GM18520 (cell line): ENCODE measurements at regions not wholly inside any gene's neighbourhood (a gene's known extent, or its start where the extent isn't known, plus 50 kb on each side); places are given as distances from the start of the nearest gene placed in this dataset.
"Not testable (repeated sequence)": the region's sequence is repeated elsewhere in the genome, so short reads cannot be mapped to it uniquely, and the experiment has no call there.

Experiments
- ATAC-seq: cut with Tn5 transposase; IDR thresholded peaks from one replicate; pipeline ENCODE4 v1.9.1; 2021; ENCODE audit not compliant: unreplicated experiment

DNA sequence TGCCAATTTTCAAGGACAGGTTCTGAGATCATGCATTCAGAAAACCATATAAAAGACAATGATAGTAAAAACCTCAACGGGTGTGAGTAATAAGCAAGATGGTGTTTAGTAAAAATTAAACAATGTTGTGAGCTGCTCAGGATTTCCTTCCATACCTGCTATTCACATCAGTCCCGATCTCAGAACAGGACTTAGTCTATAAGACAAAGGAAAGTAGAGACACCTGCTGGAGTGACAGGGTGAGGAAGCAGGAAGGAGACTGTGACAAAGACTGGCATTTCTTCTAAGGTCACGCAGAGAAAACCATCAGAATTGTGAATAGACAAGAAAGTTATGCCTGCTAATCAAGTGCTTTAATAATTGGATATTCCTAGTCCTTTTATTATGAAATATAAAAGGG is 648.0 kb downstream of the DACH1 start:
- ATAC-seq = no peak

DNA sequence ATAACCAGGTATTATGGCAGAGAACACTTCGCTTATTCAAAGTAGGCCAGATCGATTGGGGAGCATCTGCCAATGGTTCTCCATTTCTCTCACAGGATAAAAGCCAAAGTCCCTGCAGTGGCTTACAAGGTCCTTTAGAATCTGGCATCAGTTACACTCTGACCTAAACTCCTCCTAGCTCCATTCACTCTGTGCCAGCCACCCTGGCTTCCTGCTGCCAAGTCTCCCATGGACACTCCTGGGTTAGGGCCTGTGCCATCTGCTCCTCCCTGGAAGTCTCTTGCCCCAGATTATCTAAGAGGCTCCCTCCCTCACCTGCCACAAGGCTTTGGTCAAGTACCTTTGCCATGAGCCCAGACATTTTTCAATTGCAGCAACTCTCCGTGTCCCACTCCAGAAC is 649.2 kb downstream of the DACH1 start:
- no peak for ATAC-seq

DNA sequence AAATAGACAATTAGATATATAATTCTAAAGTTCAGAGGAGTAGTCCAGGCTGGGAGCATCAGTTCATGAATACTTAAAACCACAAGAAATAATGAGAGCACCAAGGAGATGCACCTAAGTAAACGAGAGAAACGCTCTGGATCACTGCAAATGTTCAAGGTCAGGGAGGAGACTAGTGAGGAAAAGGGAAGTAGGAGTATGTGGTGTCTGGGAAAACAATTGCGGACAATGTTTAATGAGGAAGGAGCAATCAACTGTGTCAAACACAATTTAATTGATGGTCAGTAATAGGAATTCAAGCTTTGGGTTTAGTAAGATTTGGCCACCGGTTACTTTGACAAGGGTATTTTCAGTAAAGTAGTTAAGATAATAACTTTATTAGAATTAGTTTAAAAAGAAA is 652.2 kb downstream of the DACH1 start:
- no peak for ATAC-seq

DNA sequence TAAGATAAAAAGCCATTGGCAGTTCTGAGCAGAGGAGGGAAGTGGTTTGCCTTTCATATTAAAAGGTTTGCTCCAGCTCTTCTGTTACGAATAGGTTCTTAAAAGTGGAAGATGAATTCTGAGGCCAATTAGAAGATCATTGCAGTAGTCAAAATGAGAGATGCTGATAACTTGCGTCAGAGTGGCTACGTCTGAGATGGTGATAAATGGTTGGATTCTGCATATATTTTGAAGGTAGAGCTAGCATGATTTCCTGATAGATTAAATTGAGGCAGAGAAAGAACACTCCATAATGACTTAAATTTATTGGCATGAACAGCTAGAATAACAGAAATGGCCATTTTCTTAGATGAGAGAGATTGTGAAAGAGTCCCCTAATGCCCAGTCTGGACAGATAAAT is 652.6 kb downstream of the DACH1 start:
- no peak for ATAC-seq

DNA sequence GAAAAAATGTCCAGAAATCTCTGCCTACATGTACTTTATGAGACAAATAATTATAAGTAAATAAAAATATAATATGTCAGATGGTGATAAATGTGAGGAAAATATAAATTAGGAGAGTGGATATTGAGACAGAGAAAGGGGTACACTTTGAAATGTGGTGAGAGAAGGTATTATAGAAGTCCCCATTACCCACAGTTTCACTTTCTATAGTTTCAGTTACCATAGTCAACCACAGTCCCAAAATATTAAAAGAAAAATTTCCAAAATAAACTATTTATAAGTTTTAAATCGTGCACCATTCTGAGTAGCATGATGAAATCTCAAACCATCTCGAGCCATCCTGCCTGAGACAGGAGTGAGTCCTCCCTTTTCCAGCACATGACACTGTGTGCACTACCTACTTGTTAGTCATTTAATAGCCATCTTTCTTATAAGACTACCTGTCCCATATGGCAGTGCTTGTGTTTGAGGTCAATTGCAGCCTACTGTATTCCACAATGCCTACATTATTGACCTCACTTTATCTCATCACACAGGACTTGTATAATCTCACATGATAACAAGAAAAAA is 653.7 kb downstream of the DACH1 start:
- no peak for ATAC-seq

DNA sequence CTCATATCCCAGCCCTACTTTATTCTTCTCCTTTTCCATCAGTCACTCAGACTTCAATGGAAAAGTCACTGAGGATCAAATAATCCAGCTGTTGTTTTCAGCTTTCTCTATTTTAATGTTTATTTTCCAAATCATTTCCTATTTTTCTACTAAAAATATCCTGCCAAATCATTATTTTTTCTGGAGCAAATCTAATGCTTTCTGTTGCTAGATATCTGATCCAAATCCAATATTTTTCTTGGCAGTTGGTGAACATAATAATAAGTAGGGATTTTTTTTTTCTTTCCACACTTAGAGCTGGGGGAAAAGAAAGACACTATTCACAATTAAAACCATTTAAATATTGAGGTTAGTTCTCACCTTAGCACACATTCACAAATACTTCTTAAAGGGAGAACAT is 656.1 kb downstream of the DACH1 start:
- ATAC-seq = no peak

DNA sequence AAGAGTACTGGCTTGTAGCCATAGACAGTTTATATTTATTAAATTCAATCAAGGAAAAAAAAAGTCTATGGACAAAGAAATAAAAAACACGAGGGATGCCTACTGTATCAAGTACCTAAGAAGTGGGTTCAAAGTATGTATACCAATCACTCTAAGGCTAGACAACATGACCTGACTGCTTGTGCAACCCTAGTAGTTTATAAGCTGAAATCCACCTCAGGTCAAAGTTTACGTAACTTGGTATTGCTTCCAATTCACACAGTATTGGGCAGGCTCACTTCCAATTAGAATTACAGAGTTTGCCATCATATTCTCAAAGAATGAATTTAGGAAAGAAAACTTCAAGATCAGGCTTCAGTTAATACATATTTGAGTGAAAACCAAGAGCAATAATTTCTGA is 657.8 kb downstream of the DACH1 start:
- ATAC-seq = no peak

DNA sequence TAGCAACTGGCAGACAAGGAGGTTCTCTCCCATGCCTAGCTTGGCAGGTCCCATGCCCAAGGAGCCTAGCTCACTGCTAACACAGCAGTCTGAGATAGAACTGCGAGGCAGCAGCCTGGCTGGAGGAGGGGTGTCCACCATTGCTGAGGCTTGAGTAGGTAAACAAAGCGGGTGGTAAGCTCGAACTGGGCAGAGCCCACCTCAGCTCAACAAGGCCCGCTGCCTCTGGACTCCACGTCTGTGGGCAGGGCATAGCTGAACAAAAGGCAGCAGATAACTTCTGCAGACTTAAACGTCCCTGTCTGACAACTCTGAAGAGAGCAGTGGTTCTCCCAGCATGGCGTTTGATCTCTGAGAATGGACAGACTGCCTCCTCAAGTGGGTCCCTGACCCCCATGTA is 682.4 kb downstream of the DACH1 start:
- ATAC-seq = not testable (repeated sequence)

DNA sequence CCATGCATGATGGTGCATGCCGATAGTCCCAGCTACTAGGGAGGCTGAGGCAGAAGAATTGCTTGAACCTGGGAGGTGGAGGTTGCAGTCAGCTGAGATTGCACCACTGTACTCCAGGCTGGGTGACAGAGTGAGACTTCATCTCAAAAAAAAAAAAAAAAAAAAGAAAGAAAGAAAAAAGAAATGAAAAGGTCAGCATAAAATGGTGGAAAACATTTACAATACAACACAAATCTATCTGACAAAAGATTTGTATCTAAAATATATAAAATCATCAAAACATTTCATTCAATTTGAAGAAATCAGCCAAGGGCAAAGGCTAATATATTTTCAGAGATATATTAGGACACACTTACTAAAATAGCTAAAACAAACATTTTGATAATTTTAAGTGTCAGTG is 683.7 kb downstream of the DACH1 start:
- ATAC-seq = not testable (repeated sequence)

DNA sequence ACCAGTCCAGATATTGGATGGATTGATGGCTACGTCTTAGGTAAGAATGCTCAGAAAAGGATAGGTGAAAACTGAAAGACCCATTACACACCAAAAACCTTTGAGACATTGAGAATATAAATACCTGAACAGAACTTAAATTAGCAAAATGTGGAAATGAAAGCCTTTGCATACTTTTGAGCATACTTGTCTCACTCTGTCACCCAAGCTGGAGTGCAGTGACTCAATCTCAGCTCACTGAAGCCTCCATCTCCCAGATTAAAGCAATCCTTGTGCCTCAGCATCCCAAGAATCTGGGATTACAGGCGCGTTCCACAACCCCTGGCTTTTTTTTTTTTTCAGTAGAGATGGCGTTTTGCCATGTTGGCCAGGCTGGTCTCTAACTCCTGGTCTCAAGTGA is 695.3 kb downstream of the DACH1 start:
- ATAC-seq = no peak

DNA sequence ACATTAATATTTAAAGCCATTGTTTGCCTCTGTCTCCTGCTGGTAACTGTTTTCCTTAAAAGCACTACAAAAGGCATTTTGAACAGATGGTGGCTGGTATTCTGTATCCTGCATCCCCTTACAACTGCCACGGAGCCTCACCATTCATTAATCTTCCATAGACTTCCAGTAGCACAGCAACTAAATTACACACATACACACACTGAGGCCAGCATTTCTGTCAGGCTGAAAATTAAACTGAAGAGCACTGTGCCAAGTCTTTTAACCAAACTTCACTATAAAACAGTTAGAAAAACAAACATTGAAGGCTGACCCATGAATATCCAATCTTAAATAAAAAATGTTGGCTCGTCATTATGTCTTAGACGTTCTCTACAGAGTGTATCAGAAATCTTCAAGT is 697.8 kb downstream of the DACH1 start:
- ATAC-seq = no peak

DNA sequence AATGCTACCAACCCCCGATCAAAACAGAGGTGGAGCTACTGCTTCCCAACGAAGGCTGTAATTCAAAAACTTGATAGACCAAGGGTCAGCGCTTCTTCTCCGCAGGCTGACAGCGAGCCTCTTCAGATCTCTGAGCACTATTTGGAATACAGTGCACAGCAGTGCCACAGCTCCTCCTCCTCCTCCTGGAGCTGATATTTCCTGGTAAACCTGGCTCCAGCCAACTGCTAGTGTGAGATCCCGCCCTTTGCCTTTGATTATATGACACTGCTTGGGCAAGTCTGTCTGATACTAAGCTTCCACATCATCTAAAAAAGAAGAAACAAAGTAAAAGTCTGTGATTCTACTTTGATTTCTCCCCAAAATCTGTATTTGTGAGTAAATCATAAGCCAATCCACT is 710.5 kb downstream of the DACH1 start:
- no peak for ATAC-seq

DNA sequence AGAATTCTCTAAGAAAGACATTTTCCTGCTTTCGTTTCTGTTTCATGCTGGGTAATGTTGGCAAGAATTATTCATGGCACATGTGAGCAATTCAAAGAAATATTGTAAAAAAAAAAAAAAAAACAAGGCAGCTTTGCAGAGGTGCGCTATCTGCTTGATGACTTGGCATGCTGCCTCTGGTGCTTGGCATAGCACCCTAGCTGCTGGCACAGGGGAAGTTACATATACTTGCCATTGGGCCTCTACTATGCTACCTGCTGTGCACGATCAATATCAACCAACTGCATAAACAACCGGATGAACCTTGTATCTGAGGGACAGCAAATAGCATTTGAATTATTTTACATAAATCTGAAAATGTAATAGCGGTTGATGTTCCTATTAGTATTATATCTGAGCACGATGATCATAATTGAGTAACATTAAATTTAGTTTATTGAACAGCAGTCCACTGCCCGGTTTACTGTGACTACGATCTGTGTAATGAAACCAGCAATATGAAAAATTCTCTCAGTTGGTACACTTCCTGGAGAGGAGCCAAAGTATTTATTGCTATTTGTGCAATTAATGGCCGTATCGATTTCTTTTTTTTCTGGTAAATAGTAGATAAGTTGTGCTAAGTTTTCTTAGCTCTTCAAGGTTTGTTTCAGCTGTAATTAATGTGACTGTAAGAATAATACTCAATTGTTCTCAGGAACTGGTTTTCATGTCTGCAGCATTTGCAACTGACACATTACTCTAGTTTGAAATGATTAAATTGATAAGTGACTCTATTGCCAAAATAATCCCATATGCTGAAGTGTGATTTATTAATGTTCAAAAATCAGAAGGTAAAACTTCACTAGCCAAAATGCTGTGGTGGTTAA is 717.3 kb downstream of the DACH1 start:
- no peak for ATAC-seq

DNA sequence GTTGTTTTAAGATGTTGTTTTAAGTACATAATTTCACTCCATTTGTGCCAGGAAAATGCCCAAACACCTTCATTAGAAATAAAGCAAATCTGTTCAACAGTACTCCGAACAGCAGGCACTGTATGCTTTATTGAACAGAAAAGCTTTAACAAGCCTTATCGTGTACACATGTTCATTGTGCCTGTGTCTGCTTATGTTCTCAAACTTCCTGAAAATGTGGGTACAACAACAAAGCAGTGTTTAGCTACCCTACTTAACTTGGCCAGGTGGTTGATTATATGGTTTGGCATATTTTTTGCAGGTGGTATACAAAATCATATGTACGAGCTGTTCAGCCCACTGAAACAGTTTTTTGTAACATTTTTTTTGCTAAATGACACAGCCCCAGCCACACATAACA is 718.0 kb downstream of the DACH1 start:
- no peak for ATAC-seq

DNA sequence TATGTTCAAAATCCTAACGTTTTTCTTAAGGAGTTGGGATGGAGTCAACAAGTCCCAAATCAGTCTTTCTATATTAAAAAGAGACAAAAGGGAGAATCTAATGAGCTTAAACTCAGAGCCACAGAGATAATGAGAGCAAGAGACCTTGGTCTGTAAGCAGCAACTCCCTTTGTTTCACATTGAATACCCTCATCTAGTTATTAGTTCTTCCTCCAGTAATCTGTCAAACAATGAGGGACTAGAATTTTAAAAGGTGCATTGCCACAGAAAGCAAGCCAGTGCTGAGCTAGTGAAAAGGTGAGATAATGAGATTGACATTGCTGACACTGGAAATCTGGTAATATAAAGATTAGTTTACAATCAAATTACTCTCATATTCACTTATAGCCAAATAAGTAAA is 718.6 kb downstream of the DACH1 start:
- ATAC-seq = no peak

DNA sequence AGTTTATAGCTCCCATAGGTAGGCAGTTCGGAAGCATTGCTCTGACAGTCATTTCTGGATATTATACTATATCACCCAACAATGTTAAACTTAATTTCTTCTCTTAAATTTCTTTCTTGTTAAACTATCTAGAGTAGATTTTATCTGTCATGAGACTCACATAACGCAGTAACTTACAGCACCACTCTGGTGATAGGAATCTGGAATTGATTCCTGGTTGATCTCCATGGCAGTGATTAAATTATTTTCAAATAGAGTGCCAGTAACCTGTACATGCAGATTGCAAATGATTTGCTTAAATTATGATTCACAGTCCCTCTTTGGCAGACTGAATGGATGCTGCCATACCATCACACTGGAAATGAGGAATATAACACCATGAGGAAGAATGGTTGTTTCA is 722.1 kb downstream of the DACH1 start:
- no peak for ATAC-seq

DNA sequence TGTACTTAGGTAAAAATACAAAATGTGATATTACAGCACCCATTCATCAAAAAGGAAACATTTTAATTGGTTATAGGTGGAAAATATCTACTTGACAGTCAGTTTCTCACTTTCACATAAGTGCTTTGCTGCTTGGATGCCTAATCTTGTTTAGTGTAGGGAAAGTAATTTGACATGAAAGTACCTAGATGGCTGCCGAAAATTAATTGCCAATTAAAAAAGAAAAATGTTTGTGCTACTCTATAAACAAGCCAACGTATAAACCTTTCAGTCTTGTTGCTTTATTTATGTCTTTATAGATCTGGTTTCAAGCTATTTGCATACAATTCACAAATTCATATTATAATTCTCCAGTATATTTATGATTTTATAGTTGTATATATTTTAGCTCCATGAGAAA is 729.9 kb downstream of the DACH1 start:
- ATAC-seq = no peak

DNA sequence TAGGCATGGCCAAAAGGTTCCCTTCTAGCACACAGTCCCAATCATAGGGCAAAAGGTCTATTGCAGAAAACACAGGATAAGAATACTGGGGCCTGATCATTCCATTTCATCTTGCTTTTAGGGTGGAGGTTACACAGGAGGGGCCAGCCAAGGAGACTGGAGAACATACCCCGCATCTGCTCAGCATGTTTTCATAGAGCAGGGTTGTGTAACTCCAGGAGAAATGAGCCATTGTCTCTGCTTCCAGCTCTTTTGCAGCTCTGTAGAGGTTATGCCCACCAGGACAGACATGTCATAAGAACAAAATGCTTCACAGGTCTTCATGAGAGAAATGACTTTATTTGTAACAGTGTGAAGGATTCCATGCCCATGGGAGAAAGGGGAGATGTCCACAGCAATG is 742.8 kb downstream of the DACH1 start:
- no peak for ATAC-seq

DNA sequence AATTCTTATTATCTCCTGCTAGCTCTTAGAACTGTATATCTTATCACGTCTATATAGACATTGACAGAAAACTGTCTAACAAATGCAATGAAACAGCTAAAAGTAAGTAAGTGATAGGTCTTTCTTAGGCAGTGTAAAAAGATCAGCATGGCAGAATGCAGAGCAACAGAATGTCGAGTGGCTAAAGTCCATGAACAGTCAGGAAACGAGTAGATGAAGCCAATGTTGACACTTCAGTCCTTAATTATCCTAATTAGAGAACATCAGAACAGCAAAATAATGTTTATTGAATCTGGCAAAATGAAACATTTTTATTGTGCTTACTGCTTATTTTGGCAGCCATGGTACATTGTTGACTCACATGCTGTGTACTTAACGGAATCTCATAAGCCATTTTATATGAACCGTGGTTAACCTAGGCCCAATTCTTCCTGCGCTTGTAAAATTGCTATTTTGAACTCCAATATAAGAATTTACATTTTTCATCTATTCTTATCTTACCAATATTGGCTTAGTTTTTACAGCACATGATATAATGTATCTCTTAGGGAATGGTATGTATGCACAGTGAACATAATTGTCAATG is 748.1 kb downstream of the DACH1 start:
- no peak for ATAC-seq

DNA sequence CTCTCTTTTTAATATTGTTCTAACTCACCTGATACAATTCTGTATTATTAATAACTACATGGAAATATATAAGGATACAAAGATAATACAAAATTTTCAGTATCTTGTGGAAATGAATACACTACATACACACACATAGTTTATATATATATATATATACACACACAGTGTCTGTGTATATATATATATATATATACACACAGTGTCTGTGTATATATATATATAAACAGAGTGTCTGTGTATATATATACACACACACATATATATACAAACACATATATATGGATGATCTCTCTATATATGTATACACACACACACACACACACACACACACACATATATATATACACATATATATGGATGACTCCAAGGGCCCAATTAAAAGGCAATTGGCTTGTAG is 749.1 kb downstream of the DACH1 start:
- no peak for ATAC-seq

DNA sequence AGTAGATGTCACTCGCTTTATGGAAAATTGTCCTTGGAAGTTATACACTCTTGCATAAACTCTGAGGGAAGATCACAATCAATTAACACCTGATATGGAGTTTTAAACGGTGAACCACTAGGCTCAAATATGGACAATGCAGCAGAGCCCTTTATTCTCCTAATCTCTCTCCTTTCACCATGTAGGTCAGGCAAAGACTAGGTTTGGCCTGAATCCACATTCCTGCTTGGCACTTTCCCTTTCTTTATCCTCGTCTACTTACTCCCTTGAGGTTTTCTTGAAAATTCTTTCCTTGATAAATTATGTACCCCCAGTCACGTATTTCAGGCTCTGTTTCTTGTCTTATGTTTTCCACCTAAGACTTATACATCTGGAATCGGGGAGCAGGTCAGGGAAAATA is 751.7 kb downstream of the DACH1 start:
- ATAC-seq = no peak

DNA sequence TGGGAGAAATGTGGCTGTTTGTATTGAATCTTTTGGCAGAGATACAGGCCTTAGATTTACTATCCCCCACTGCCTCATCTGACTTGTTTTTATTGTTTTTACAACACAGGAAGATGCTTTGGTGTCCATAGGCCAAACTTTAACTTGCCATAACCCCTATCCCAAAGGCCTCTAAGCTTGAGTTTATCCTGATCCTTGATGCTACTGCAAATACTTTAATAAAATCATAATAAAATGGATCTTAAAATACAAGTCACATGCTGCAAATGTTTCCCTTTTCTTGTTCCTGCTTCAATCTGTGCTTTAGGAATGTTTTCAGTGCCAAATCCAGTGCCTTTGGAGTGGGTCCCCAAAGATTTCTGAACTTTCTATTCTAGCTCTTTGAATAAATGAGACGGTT is 770.6 kb downstream of the DACH1 start:
- ATAC-seq = no peak

DNA sequence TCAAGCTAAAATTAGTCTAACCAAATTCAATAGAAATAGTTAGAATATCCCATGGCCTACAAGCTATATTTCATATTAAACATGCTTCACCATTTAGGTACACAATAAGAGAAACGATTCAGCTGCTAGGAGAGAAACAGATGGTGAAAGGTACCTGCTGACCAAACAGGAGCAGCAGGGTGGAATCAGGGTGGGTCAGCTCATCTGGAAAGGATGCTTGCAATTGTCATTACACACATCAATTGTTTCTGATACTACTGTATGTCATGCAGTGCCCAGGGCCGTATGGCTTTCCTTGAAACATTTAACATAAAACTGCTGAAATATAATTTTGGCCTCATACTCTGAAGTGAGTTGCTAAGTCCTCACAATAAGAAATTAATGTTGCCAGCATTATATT is 776.0 kb downstream of the DACH1 start:
- no peak for ATAC-seq
